Astrocyte (in vitro differentiated cells and primary cell): ENCODE measurements at regions not wholly inside any gene's neighbourhood (a gene's known extent, or its start where the extent isn't known, plus 50 kb on each side); places are given as distances from the start of the nearest gene placed in this dataset.
A peak's percentile ranks its signal among the peaks of the same experiment; 100 is the strongest.

Experiments
- DNase-seq: peaks from one replicate; pipeline ENCODE4 v3.0.0-alpha.2; 2010; ENCODE audit warnings: low read depth
- FAIRE-seq: peaks from 2 replicates; lab custom pipeline; 2011; peaks lifted over from hg19 to GRCh38; lab: Jason Lieb, UNC
- H2AFZ ChIP-seq: 2 replicates; pipeline ENCODE4 v1.6.0; 2012; ENCODE audit warnings: low read depth, low read length, inconsistent platforms
- H3K27ac ChIP-seq: 2 replicates; pipeline ENCODE4 v1.5.1; 2011; ENCODE audit warnings: low read depth, low read length, inconsistent platforms
- H3K27me3 ChIP-seq: 2 replicates; pipeline ENCODE4 v1.6.0; 2011; ENCODE audit warnings: low read length, inconsistent platforms; ENCODE audit not compliant: insufficient read depth
- H3K36me3 ChIP-seq: 2 replicates; pipeline ENCODE4 v1.5.1; 2011; ENCODE audit warnings: low read length, inconsistent platforms; ENCODE audit not compliant: insufficient read depth
- H3K4me1 ChIP-seq: 2 replicates; pipeline ENCODE4 v1.5.1; 2011; ENCODE audit warnings: low read length, inconsistent platforms; ENCODE audit not compliant: insufficient read depth
- H3K4me2 ChIP-seq: 2 replicates; pipeline ENCODE4 v1.6.0; 2012; ENCODE audit warnings: low read length, inconsistent platforms
- H3K4me3 ChIP-seq: 2 replicates; pipeline ENCODE4 v1.5.1; 2011; ENCODE audit warnings: low read depth, mild to moderate bottlenecking, low read length, inconsistent platforms; ENCODE audit not compliant: insufficient read depth
- H3K79me2 ChIP-seq: 2 replicates; pipeline ENCODE4 v1.6.0; 2012; ENCODE audit warnings: mild to moderate bottlenecking, low read length, inconsistent platforms; ENCODE audit not compliant: insufficient read depth
- H3K9ac ChIP-seq: 2 replicates; pipeline ENCODE4 v1.6.0; 2012; ENCODE audit warnings: mild to moderate bottlenecking, low read length, inconsistent platforms
- H3K9me3 ChIP-seq: 2 replicates; pipeline ENCODE4 v1.5.1; 2012; ENCODE audit warnings: low read depth, mild to moderate bottlenecking, low read length, inconsistent platforms; ENCODE audit not compliant: insufficient read depth
- H4K20me1 ChIP-seq: 2 replicates; pipeline ENCODE4 v1.6.0; 2012; ENCODE audit warnings: low read length, inconsistent platforms; ENCODE audit not compliant: insufficient read depth
- H3K27ac Mint-ChIP-seq: one replicate; pipeline ENCODE4 v1.8.0; 2021; ENCODE audit warnings: mild to moderate bottlenecking, mixed read lengths; ENCODE audit not compliant: unreplicated experiment
- H3K27me3 Mint-ChIP-seq: one replicate; pipeline ENCODE4 v1.8.0; 2021; ENCODE audit warnings: low read depth, mixed read lengths; ENCODE audit not compliant: unreplicated experiment
- H3K36me3 Mint-ChIP-seq: one replicate; pipeline ENCODE4 v1.8.0; 2021; ENCODE audit warnings: low read depth, mixed read lengths; ENCODE audit not compliant: unreplicated experiment
- H3K4me1 Mint-ChIP-seq: one replicate; pipeline ENCODE4 v1.8.0; 2021; ENCODE audit warnings: low read depth, mixed read lengths; ENCODE audit not compliant: unreplicated experiment
- H3K4me3 Mint-ChIP-seq: one replicate; pipeline ENCODE4 v1.8.0; 2021; ENCODE audit warnings: mild to moderate bottlenecking, moderate library complexity, mixed read lengths; ENCODE audit not compliant: unreplicated experiment
- H3K9me3 Mint-ChIP-seq: one replicate; pipeline ENCODE4 v1.8.0; 2021; ENCODE audit warnings: mild to moderate bottlenecking, mixed read lengths; ENCODE audit not compliant: unreplicated experiment
- CTCF ChIP-seq: IDR thresholded peaks from 2 replicates; pipeline ENCODE4 v1.5.1; 2011; ENCODE audit warnings: low read depth, mild to moderate bottlenecking, inconsistent platforms, low read length, moderate library complexity; ENCODE audit not compliant: insufficient read depth
- EZH2 ChIP-seq: IDR thresholded peaks from 2 replicates; pipeline ENCODE4 v1.6.1; 2012; ENCODE audit warnings: mild to moderate bottlenecking, low read length, inconsistent platforms; ENCODE audit not compliant: insufficient read depth

- no peaks in the 10 kb centered on the region for H3K27me3 ChIP-seq
- H4K20me1 ChIP-seq, result no peaks in the 10 kb centered on the region
- H3K4me3 ChIP-seq, result no peak overlapping the region
- no peaks in the 10 kb centered on the region for H3K4me1 Mint-ChIP-seq
- no peak overlapping the region for H3K9ac ChIP-seq
- H3K27ac ChIP-seq, result no peak overlapping the region
- no peaks in the 10 kb centered on the region for H3K4me1 ChIP-seq
- FAIRE-seq (no peak), DNase-seq (no peak)
- peaks cover 6% of the 10 kb centered on the region for H3K9me3 ChIP-seq
- no peaks in the 10 kb centered on the region for H3K79me2 ChIP-seq
- H3K36me3 ChIP-seq, result no peaks in the 10 kb centered on the region
- H3K36me3 Mint-ChIP-seq, result no peaks in the 10 kb centered on the region
- no peak overlapping the region for H3K4me2 ChIP-seq
- H3K27me3 Mint-ChIP-seq, result no peaks in the 10 kb centered on the region
- no peak overlapping the region for H2AFZ ChIP-seq
- no peak for TF ChIP-seq CTCF
- no peak for TF ChIP-seq EZH2
- H3K9me3 Mint-ChIP-seq, result peaks cover 2% of the 10 kb centered on the region
- H3K4me3 Mint-ChIP-seq, result no peak overlapping the region
- H3K27ac Mint-ChIP-seq, result no peak overlapping the region
These were observed 295.0 kb downstream of the TCERG1L start for GRCh38 chr10:131016556-131016955.

- no peaks in the 10 kb centered on the region for H3K4me1 ChIP-seq
- no peaks in the 10 kb centered on the region for H3K36me3 ChIP-seq
- no peaks in the 10 kb centered on the region for H4K20me1 ChIP-seq
- no peak overlapping the region for H3K9ac ChIP-seq
- peaks cover 6% of the 10 kb centered on the region for H3K9me3 Mint-ChIP-seq
- peaks cover 13% of the 10 kb centered on the region for H3K9me3 ChIP-seq
- no peak for DNase-seq
- no peaks in the 10 kb centered on the region for H3K4me1 Mint-ChIP-seq
- H3K27ac Mint-ChIP-seq, result no peak overlapping the region
- no peaks in the 10 kb centered on the region for H3K27me3 Mint-ChIP-seq
- H3K79me2 ChIP-seq, result no peaks in the 10 kb centered on the region
- no peak overlapping the region for H3K27ac ChIP-seq
- no peak for FAIRE-seq
- TF ChIP-seq EZH2, result no peak
- TF ChIP-seq CTCF, result no peak
- H3K4me2 ChIP-seq, result no peak overlapping the region
- H3K4me3 ChIP-seq, result no peak overlapping the region
- no peaks in the 10 kb centered on the region for H3K36me3 Mint-ChIP-seq
- no peaks in the 10 kb centered on the region for H3K27me3 ChIP-seq
- no peak overlapping the region for H3K4me3 Mint-ChIP-seq
- H2AFZ ChIP-seq, result no peak overlapping the region
These were observed 293.8 kb downstream of the TCERG1L start for GRCh38 chr10:131017566-131018285.

GRCh38 chr10:131018886-131019500, 292.5 kb downstream of the TCERG1L start:
- peak overlapping the region; percentile 49 for H3K27ac Mint-ChIP-seq
- Histone ChIP-seq H3K4me3 (no peak overlapping the region), H3K79me2 (no peaks in the 10 kb centered on the region), H3K27me3 (no peaks in the 10 kb centered on the region), H3K4me1 (no peaks in the 10 kb centered on the region), H3K9ac (no peak overlapping the region), H3K9me3 (peaks cover 13% of the 10 kb centered on the region), H3K4me2 (no peak overlapping the region), H3K36me3 (no peaks in the 10 kb centered on the region), H3K27ac (no peak overlapping the region), H2AFZ (no peak overlapping the region), H4K20me1 (no peaks in the 10 kb centered on the region)
- FAIRE-seq (no peak), DNase-seq (no peak)
- no peaks in the 10 kb centered on the region for H3K4me1 Mint-ChIP-seq
- no peak overlapping the region for H3K4me3 Mint-ChIP-seq
- H3K27me3 Mint-ChIP-seq, result peaks cover 2% of the 10 kb centered on the region
- H3K36me3 Mint-ChIP-seq, result no peaks in the 10 kb centered on the region
- H3K9me3 Mint-ChIP-seq, result peaks cover 6% of the 10 kb centered on the region
- no peak for TF ChIP-seq CTCF
- no peak for TF ChIP-seq EZH2
